Activated CD4-positive, alpha-beta memory T cell treated with anti-CD3 and anti-CD28 coated beads for 36 hours (primary cell): ENCODE measurements at regions not wholly inside any gene's neighbourhood (a gene's known extent, or its start where the extent isn't known, plus 50 kb on each side); places are given as distances from the start of the nearest gene placed in this dataset.
"Not testable (repeated sequence)": the region's sequence is repeated elsewhere in the genome, so short reads cannot be mapped to it uniquely, and the experiment has no call there.

ENCODE experiments used
- CTCF ChIA-PET: fragments of 350-600 bp; sonication (Branson Sonifier 250); formaldehyde crosslinking; loops from one replicate; lab custom pipeline; 2021; ENCODE audit warnings: antibody characterized with exemption, inconsistent platforms; lab: Charles Lee
- POLR2A ChIA-PET: fragments of 350-600 bp; sonication (Branson Sonifier 250); formaldehyde crosslinking; loops from one replicate; lab custom pipeline; 2021; ENCODE audit warnings: antibody characterized with exemption; lab: Charles Lee
- DNase-seq: peaks from one replicate; pipeline ENCODE4 v3.0.0-alpha.2; 2020
- H3K27ac Mint-ChIP-seq: one replicate; pipeline ENCODE4 v1.8.0; 2021; ENCODE audit warnings: mixed read lengths
- H3K27me3 Mint-ChIP-seq: one replicate; pipeline ENCODE4 v1.8.0; 2021; ENCODE audit warnings: mixed read lengths
- H3K36me3 Mint-ChIP-seq: one replicate; pipeline ENCODE4 v1.8.0; 2021; ENCODE audit warnings: mixed read lengths
- H3K4me1 Mint-ChIP-seq: one replicate; pipeline ENCODE4 v1.8.0; 2021; ENCODE audit warnings: low read depth, mixed read lengths
- H3K4me3 Mint-ChIP-seq: one replicate; pipeline ENCODE4 v1.8.0; 2021; ENCODE audit warnings: mild to moderate bottlenecking, mixed read lengths
- H3K9me3 Mint-ChIP-seq: one replicate; pipeline ENCODE4 v1.8.0; 2021; ENCODE audit warnings: mixed read lengths
- intact Hi-C: fragments of 100-400 bp; cut with micrococcal nuclease; formaldehyde crosslinking; loops from one replicate; pipeline ENCODE4 v1.15.1; 2023

DNA sequence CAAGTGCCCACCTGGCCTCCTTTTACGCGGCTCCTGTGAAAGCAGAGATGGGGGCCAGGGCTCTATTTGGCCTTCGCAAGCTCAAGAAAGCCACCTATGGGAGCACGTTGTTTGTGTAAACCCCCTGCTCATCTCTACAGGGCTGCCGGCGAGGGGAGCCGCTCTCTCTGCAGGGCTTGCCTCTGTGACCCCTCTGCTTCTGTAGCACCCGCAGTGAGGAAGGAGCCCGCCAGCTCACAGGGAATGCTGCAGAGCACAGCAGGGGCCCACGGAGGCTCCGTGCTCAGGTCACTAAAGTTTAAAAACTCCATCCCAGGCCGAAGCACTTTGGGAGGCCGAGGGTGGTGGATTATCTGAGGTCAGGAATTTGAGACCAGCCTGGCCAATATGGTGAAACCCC lies 376.8 kb downstream of the IRX2 start:
- no peaks in the 10 kb centered on the region for H3K36me3 Mint-ChIP-seq
- H3K27me3 Mint-ChIP-seq: no peaks in the 10 kb centered on the region
- DNase-seq: no peak
- H3K27ac Mint-ChIP-seq: no peak overlapping the region
- ChIA-PET CTCF (no interaction called here), POLR2A (no interaction called here)
- intact Hi-C loops: no loop called here
- H3K4me3 Mint-ChIP-seq: no peak overlapping the region
- H3K9me3 Mint-ChIP-seq: peaks cover under 1% of the 10 kb centered on the region
- no peaks in the 10 kb centered on the region for H3K4me1 Mint-ChIP-seq

- H3K27ac Mint-ChIP-seq: no peak overlapping the region
- H3K9me3 Mint-ChIP-seq: peaks cover 1% of the 10 kb centered on the region
- CTCF ChIA-PET: no interaction called here
- intact Hi-C loops: no loop called here
- no peak overlapping the region for H3K4me3 Mint-ChIP-seq
- no peak for DNase-seq
- no peaks in the 10 kb centered on the region for H3K4me1 Mint-ChIP-seq
- POLR2A ChIA-PET: no interaction called here
- no peaks in the 10 kb centered on the region for H3K27me3 Mint-ChIP-seq
- H3K36me3 Mint-ChIP-seq: no peaks in the 10 kb centered on the region
These were observed 377.8 kb downstream of the IRX2 start for GRCh38 chr5:2373631-2374030.

- ChIA-PET CTCF (no interaction called here), POLR2A (no interaction called here)
- Mint-ChIP-seq H3K36me3 (no peaks in the 10 kb centered on the region), H3K9me3 (peaks cover 1% of the 10 kb centered on the region), H3K4me1 (no peaks in the 10 kb centered on the region), H3K27me3 (no peaks in the 10 kb centered on the region), H3K4me3 (no peak overlapping the region), H3K27ac (no peak overlapping the region)
- intact Hi-C loops: no loop called here
- no peak for DNase-seq
These were observed 380.1 kb downstream of the IRX2 start for GRCh38 chr5:2371419-2371710.

- CTCF ChIA-PET: no interaction called here
- no peaks in the 10 kb centered on the region for H3K4me1 Mint-ChIP-seq
- H3K4me3 Mint-ChIP-seq: no peak overlapping the region
- DNase-seq: no peak
- H3K9me3 Mint-ChIP-seq: peaks cover 1% of the 10 kb centered on the region
- H3K27me3 Mint-ChIP-seq: no peaks in the 10 kb centered on the region
- no peaks in the 10 kb centered on the region for H3K36me3 Mint-ChIP-seq
- intact Hi-C loops: no loop called here
- no peak overlapping the region for H3K27ac Mint-ChIP-seq
- POLR2A ChIA-PET: no interaction called here
These were observed 380.7 kb downstream of the IRX2 start for GRCh38 chr5:2370626-2371418.

DNA sequence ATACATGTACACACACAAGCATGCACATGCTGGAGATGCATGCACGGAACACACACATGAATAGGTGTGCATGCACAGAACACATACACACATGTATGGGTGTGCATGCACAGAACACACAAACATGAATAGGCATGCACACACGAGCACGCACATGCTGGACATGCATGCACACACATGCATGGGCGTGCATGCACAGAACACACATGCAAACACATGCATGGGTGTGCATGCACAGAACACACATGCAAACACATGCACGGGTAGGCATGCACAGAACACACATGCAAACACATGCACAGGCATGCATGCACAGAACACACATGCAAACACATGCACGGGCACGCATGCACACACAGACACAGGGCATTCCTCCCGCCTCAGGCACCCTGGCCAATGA lies 382.3 kb downstream of the IRX2 start:
- Mint-ChIP-seq H3K9me3 (peaks cover 1% of the 10 kb centered on the region), H3K36me3 (no peaks in the 10 kb centered on the region), H3K4me3 (no peak overlapping the region), H3K27me3 (no peaks in the 10 kb centered on the region), H3K27ac (no peak overlapping the region), H3K4me1 (no peaks in the 10 kb centered on the region)
- intact Hi-C loops: no loop called here
- no peak for DNase-seq
- CTCF ChIA-PET: no interaction called here
- POLR2A ChIA-PET: no interaction called here

GRCh38 chr5:2366816-2367215 lies 384.7 kb downstream of the IRX2 start:
- Mint-ChIP-seq H3K9me3 (peaks cover 1% of the 10 kb centered on the region), H3K4me1 (no peaks in the 10 kb centered on the region), H3K27ac (no peak overlapping the region), H3K27me3 (no peaks in the 10 kb centered on the region), H3K4me3 (no peak overlapping the region), H3K36me3 (no peaks in the 10 kb centered on the region)
- ChIA-PET POLR2A (no interaction called here), CTCF (interaction anchor here (0.6 kb wide), 1 partner anchor 156 kb away, joined by 5 read pairs; no protein-coding TSS in a partner anchor)
- no peak for DNase-seq
- intact Hi-C loops: no loop called here

DNA sequence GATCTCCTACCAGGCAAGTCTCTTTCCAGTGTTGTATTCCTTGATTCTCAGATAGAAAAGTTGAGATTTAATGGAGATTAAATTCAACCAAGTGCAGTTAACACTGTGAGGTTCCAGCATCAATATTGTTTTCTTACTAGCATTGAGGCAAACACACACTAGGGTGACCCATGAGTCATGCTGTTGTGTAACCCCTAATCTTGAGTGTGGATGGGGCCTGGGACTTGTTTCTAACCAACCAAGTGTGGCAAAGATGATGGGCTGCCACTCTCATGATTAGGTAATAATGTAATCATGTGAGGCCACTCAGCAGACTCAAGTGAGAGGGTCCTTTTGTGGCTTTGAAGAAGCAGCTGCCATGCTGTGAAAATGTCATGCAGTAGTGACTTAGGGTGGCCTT lies 394.2 kb downstream of the IRX2 start:
- no peaks in the 10 kb centered on the region for H3K9me3 Mint-ChIP-seq
- no peaks in the 10 kb centered on the region for H3K27me3 Mint-ChIP-seq
- CTCF ChIA-PET: no interaction called here
- POLR2A ChIA-PET: no interaction called here
- H3K36me3 Mint-ChIP-seq: no peaks in the 10 kb centered on the region
- no peak overlapping the region for H3K27ac Mint-ChIP-seq
- no peak overlapping the region for H3K4me3 Mint-ChIP-seq
- intact Hi-C loops: no loop called here
- H3K4me1 Mint-ChIP-seq: no peaks in the 10 kb centered on the region
- no peak for DNase-seq

- Mint-ChIP-seq H3K4me3 (no peak overlapping the region), H3K9me3 (no peaks in the 10 kb centered on the region), H3K36me3 (no peaks in the 10 kb centered on the region), H3K27me3 (no peaks in the 10 kb centered on the region), H3K27ac (no peak overlapping the region), H3K4me1 (no peaks in the 10 kb centered on the region)
- ChIA-PET CTCF (no interaction called here), POLR2A (no interaction called here)
- no peak for DNase-seq
- intact Hi-C loops: no loop called here
These were observed 395.6 kb downstream of the IRX2 start for GRCh38 chr5:2355859-2356258.

DNA sequence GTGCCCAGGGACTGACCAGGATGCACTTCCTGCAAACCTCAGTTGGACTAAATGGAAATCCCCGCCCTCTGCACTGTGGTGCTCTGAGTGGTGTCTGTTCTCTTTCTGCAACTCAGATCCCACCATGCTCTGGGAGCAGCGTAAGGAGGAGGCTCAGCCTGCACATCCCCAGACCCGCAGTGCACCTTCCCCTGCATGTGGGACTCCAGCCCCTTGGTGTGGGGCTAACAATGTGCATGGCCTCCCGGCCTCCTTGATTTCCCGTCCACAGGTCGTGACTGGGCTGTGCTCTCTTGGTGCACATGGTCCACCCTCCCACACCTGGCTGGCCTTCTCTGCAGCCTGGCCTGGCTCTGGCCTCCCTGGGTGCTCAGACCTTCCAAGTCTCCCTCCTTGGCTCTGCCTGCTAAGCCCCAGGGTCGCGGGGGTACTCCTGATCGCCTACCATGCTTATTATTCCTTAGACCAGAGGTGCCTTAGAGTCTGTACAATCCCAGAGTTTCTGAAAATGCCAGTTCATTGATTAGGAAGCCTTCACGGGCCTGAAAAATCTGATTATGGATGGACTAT lies 397.5 kb downstream of the IRX2 start:
- CTCF ChIA-PET: no interaction called here
- POLR2A ChIA-PET: no interaction called here
- DNase-seq: no peak

DNA sequence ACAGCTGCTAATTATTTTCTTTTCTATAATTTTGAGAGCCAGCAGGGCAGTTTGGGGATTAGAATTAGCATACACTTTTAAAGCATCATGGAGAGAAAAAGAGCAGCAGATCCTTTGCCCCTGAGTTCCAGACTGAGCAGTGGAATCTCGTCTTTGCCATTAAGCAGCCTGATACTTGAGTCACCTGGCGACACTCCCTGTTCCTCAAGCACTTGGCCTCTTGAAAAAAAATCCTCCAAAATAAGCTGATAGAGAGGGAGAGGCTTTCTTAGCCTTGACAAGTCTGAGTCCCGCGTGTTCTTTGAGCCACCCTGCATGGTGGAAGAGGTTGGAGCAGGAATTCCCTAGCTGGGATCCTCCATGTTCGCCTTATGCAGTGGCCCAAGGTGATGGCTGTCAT lies 398.3 kb downstream of the IRX2 start:
- H3K27ac Mint-ChIP-seq: no peak overlapping the region
- no peak for DNase-seq
- no peaks in the 10 kb centered on the region for H3K36me3 Mint-ChIP-seq
- POLR2A ChIA-PET: no interaction called here
- H3K27me3 Mint-ChIP-seq: no peaks in the 10 kb centered on the region
- CTCF ChIA-PET: no interaction called here
- intact Hi-C loops: no loop called here
- no peaks in the 10 kb centered on the region for H3K4me1 Mint-ChIP-seq
- H3K9me3 Mint-ChIP-seq: peaks cover 10% of the 10 kb centered on the region
- H3K4me3 Mint-ChIP-seq: no peak overlapping the region

More for the DNA sequence above, 397.5 kb downstream of the IRX2 start:
- Mint-ChIP-seq H3K27me3 (no peaks in the 10 kb centered on the region), H3K4me1 (no peaks in the 10 kb centered on the region), H3K27ac (no peak overlapping the region), H3K9me3 (peaks cover 8% of the 10 kb centered on the region), H3K4me3 (no peak overlapping the region), H3K36me3 (no peaks in the 10 kb centered on the region)
- intact Hi-C loops: no loop called here

GRCh38 chr5:2352101-2352861 lies 399.2 kb downstream of the IRX2 start:
- Mint-ChIP-seq H3K9me3 (peaks cover 10% of the 10 kb centered on the region), H3K4me3 (no peak overlapping the region), H3K36me3 (no peaks in the 10 kb centered on the region), H3K27me3 (no peaks in the 10 kb centered on the region), H3K4me1 (no peaks in the 10 kb centered on the region), H3K27ac (no peak overlapping the region)
- intact Hi-C loops: no loop called here
- ChIA-PET CTCF (no interaction called here), POLR2A (no interaction called here)
- DNase-seq: no peak

DNA sequence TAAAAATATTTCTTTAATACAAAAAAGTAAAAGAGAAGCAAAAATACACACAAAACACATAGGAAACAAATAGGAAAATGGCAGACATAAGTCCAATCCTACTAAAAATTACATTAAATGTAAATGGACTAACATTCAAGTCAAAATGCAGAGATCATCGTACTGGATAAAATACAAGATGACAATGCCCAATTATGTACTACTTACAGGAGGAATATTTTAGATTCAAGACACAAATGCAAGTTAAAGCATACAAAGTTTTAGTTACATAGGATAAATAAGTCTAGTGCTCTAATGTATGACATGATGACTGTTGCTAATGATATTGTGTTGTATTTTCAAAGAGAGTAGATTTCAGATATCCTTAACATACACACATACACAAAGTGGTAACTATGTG lies 401.7 kb downstream of the IRX2 start:
- H3K9me3 Mint-ChIP-seq: peaks cover 14% of the 10 kb centered on the region
- H3K4me3 Mint-ChIP-seq, CTCF ChIA-PET, H3K27ac Mint-ChIP-seq, H3K4me1 Mint-ChIP-seq, POLR2A ChIA-PET, H3K27me3 Mint-ChIP-seq, intact Hi-C loops, H3K36me3 Mint-ChIP-seq, DNase-seq: not testable (repeated sequence)

- H3K27ac Mint-ChIP-seq: no peak overlapping the region
These were observed 412.8 kb downstream of the IRX2 start for GRCh38 chr5:2338686-2339085.

More at GRCh38 chr5:2338686-2339085, 412.8 kb downstream of the IRX2 start:
- Mint-ChIP-seq H3K9me3 (no peaks in the 10 kb centered on the region), H3K4me1 (no peaks in the 10 kb centered on the region), H3K27me3 (no peaks in the 10 kb centered on the region), H3K36me3 (no peaks in the 10 kb centered on the region), H3K4me3 (no peak overlapping the region)
- intact Hi-C loops: no loop called here
- CTCF ChIA-PET: no interaction called here
- DNase-seq: no peak
- POLR2A ChIA-PET: no interaction called here
